Gastrocnemius medialis (tissue), 4 donors: ENCODE measurements at regions not wholly inside any gene's neighbourhood (a gene's known extent, or its start where the extent isn't known, plus 50 kb on each side); places are given as distances from the start of the nearest gene placed in this dataset.

Experiments used
- CTCF ChIP-seq, 5 experiments: fragments of 450-650 bp in 3 of 5; fragments of 200-600 bp in 2 of 5; sonication (generic) in 2 of 5; IDR thresholded peaks in 4 of 5; conservative IDR thresholded peaks in 1 of 5; 1 replicate in 4 of 5; 2 replicates in 1 of 5; pipeline ENCODE4 v1.5.1; 2016 to 2019; ENCODE audit warnings: antibody characterized with exemption in 5 of 5, mild to moderate bottlenecking in 3 of 5, moderate library complexity in 3 of 5
- POLR2A ChIP-seq, 2 donors: fragments of 450-650 bp; IDR thresholded peaks; one replicate each; pipeline ENCODE4 v1.6.1; 2017; ENCODE audit warnings: antibody characterized with exemption in 2 of 2, mild to moderate bottlenecking in 2 of 2, moderate library complexity in 2 of 2

- TF ChIP-seq CTCF (IDR thresholded peaks at IDR 0.05 in 4 of 5, conservative IDR thresholded peaks at IDR 0.05 in 1 of 5) (no peak), POLR2A (IDR thresholded peaks at IDR 0.05) (no peak)
These were observed 375.3 kb upstream of the DDI1 start for GRCh38 chr11:103661185-103661584.
